ENCODE measurements at regions not wholly inside any gene's neighbourhood (a gene's known extent, or its start where the extent isn't known, plus 50 kb on each side); places are given as distances from the start of the nearest gene placed in this dataset.

GRCh38 chr3:167054926-167055325 is 325.2 kb downstream of the ZBBX start:
- Histone ChIP-seq H4K5ac (ENCODE audit: low read depth, low read length) (no peak overlapping the region), H3K9me3 (ENCODE audit: control insufficient read depth, insufficient read depth, low read length) (peaks cover 10% of the 10 kb centered on the region), H2BK5ac (ENCODE audit: low read depth, low read length, poor library complexity, severe bottlenecking) (no peak overlapping the region), H3K4me1 (ENCODE audit: control insufficient read depth, insufficient read depth, low read length) (no peaks in the 10 kb centered on the region), H3K4me3 (ENCODE audit: insufficient read depth, low read depth, low read length) (no peak overlapping the region), H2BK120ac (ENCODE audit: low read depth, low read length) (no peak overlapping the region), H3K27me3 (ENCODE audit: control insufficient read depth, insufficient read depth, low read length) (no peaks in the 10 kb centered on the region), H4K8ac (ENCODE audit: low read depth in 2 of 2, low read length in 2 of 2) (no peak overlapping the region), H2BK15ac (ENCODE audit: low read depth, low read length) (no peak overlapping the region), H3K9me1 (ENCODE audit: insufficient read depth, low read length) (no peaks in the 10 kb centered on the region), H2AK5ac (ENCODE audit: low read depth, low read length) (no peak overlapping the region), H3K27ac (ENCODE audit: insufficient read depth, low read length) (no peak overlapping the region), H4K20me1 (ENCODE audit: insufficient read depth, low read length) (no peaks in the 10 kb centered on the region), H3K56ac (ENCODE audit: extremely low read depth, insufficient read depth, low read length) (no peak overlapping the region), H2AFZ (replicated peaks; ENCODE audit: low read length, poor library complexity) (no peak overlapping the region), H3K18ac (ENCODE audit: low read depth, low read length) (no peak overlapping the region), H3K14ac (replicated peaks; ENCODE audit: low read depth, low read length) (no peak overlapping the region), H3K4ac (ENCODE audit: low read depth, low read length) (no peak overlapping the region), H3K36me3 (ENCODE audit: control insufficient read depth, insufficient read depth, low read length) (no peaks in the 10 kb centered on the region), H2BK20ac (ENCODE audit: low read depth, low read length) (no peak overlapping the region), H3K9ac (ENCODE audit: low read depth, low read length) (no peak overlapping the region), H2AK9ac (replicated peaks; ENCODE audit: low read depth, low read length, poor library complexity) (no peak overlapping the region), H3K4me2 (ENCODE audit: low read depth, low read length) (no peak overlapping the region), H4K91ac (ENCODE audit: insufficient read depth, low read depth, low read length) (no peak overlapping the region), H3K23ac (ENCODE audit: low read depth, low read length) (no peak overlapping the region), H3K79me1 (ENCODE audit: low read depth in 1 of 2, low read length in 2 of 2) (no peaks in the 10 kb centered on the region)
- no TSS peak for BruUV-seq (replicated peaks)
- ChIA-PET CTCF (no interaction called here), POLR2A (ENCODE audit: unreplicated experiment) (no interaction called here)
- DNase-seq (no peak), ATAC-seq (ENCODE audit: low read depth) (no peak)
- no CpG with 5 or more reads among the region's 2 CpGs for WGBS, 2 experiments (ENCODE audit: extremely low coverage in 2 of 2, insufficient read length in 1 of 2)
- intact Hi-C loops (cut with micrococcal nuclease) (no loop called here), in situ Hi-C loops (cut with MboI; ENCODE audit: low sequenced_read_pairs) (no loop called here), dilution Hi-C loops (cut with HindIII; ENCODE audit: low sequenced_read_pairs, unreplicated experiment) (no loop called here)
- TF ChIP-seq SMC3 (IDR thresholded peaks at IDR 0.05; ENCODE audit: low read depth, low read length), result no peak
- no peak for TF ChIP-seq MAZ (IDR thresholded peaks at IDR 0.05; ENCODE audit: borderline replicate concordance, low read depth, low read length)
- TF ChIP-seq RFX5 (IDR thresholded peaks at IDR 0.05; ENCODE audit: low read depth, low read length), result no peak
- no peak for TF ChIP-seq POLR2A (IDR thresholded peaks at IDR 0.05; ENCODE audit: low read depth, low read length)
- TF ChIP-seq ELK1 (IDR thresholded peaks at IDR 0.05; ENCODE audit: borderline replicate concordance, low read depth, low read length), result no peak
- TF ChIP-seq RAD21 (IDR thresholded peaks at IDR 0.05; ENCODE audit: low read length), result no peak
- no peak for TF ChIP-seq CEBPB (IDR thresholded peaks at IDR 0.05; ENCODE audit: low read depth, low read length)
- TF ChIP-seq RCOR1 (IDR thresholded peaks at IDR 0.05; ENCODE audit: insufficient replicate concordance, low read length), result no peak
- no peak for TF ChIP-seq MAFK (IDR thresholded peaks at IDR 0.05; ENCODE audit: low read depth, low read length)

All from IMR-90 (cell line).